GM19043 (cell line): ENCODE measurements at regions not wholly inside any gene's neighbourhood (a gene's known extent, or its start where the extent isn't known, plus 50 kb on each side); places are given as distances from the start of the nearest gene placed in this dataset.
A peak's percentile ranks its signal among the peaks of the same experiment; 100 is the strongest.

ENCODE experiments used
- ATAC-seq: cut with Tn5 transposase; IDR thresholded peaks from one replicate; pipeline ENCODE4 v1.9.1; 2021; ENCODE audit warnings: low read depth; ENCODE audit not compliant: unreplicated experiment

DNA sequence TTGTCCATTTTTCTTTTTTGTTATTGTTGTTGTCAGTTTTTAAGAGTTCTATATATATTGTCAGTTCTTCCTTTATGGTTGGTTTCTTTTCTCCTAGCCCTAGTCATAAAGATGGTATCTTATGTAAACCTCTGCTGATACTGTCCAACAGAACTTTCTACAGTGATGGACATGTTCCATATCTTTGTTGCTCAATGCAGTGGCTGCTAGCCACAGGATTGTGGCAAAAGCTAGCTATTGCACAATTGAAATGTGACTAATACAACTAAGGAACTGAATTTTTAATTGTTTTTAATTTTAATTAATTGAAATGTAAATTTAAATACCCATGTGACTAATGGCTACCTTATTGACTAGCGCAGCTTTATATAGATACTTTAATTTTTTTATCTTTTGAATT lies 411.8 kb upstream of the PTBP2 start:
- no peak for ATAC-seq

DNA sequence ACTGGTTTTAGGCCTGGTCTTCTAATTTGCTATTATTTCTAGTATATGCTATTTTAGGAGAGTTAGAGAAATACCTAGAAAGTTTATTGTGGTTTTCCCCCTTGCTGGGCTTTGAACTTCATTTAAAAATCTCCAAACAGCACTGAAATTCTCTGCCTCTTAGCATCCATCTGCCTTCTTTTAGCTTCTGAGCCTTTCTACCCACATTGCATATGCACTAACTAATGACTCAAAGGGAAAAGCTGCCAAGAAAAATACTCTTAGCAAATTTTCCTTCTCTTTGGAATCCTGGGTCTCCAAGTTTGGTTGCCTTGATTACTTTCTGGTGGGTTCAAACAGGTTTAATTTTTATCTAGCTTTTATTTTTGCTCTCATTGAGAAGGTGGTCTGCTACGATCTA lies 408.4 kb upstream of the PTBP2 start:
- no peak for ATAC-seq

GRCh38 chr1:96329121-96329520 lies 392.5 kb upstream of the PTBP2 start:
- no peak for ATAC-seq

GRCh38 chr1:96331596-96331995 lies 390.0 kb upstream of the PTBP2 start:
- ATAC-seq = no peak

- ATAC-seq = no peak
Observed at GRCh38 chr1:96333522-96334235, 387.9 kb upstream of the PTBP2 start.

GRCh38 chr1:96334236-96334557 lies 387.4 kb upstream of the PTBP2 start:
- no peak for ATAC-seq

DNA sequence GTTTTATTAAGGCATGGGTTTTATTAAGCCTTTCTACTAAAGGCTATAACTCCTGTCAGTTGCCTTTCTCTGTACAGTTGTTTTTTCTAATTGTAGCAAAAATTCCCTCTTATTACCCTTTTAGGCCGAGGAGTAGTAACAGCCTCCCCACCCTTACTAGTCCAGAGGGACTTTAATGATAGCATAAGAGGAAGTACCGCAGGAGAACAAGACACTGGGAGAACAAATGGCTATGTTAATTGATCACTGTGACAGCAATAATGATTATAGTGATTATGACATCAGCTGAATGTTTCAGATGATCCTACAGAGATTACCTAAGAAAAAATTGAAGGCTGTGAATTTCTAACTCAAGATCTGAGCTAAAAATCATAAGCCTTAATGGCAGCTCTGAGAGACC lies 383.0 kb upstream of the PTBP2 start:
- no peak for ATAC-seq

- ATAC-seq = no peak
Observed at GRCh38 chr1:96340686-96341085, 380.9 kb upstream of the PTBP2 start.

DNA sequence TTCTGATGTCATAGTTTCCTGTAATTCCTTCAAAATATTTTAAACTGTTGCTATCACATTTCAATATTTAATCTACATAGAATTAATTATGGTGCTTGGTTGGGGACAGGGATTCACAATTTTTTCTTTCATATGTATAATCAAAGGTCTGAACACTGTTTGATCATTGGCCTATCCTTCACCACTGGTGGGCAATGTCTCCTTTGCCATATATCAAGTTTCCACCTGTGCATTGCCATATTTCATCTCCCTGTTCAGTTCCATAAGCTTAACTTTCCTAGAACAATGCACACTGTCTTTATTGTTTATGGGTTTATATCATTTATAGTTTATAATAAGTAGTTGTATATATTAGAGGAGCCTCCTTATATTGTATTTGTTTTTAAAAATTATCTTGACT lies 374.9 kb upstream of the PTBP2 start:
- no peak for ATAC-seq

DNA sequence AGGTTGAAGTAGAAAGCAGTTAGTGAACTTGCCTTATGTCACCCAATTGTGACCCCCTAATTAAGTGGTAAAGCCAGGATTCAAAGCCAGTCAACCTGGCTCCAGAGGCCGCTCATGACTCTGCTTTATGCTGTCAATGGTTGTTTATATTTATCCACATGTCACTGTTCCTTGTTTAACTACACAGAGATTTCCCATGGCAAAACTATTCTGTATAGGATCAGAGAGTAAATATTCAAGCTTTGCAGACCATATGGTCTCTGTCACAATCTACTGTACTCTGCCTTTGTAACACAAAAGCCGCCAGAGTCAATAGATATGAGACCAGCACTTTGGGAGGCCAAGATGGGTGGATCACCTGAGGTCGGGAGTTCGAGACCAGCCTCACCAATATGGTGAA lies 371.7 kb upstream of the PTBP2 start:
- ATAC-seq = no peak

GRCh38 chr1:96352733-96353132 lies 368.9 kb upstream of the PTBP2 start:
- ATAC-seq = no peak

DNA sequence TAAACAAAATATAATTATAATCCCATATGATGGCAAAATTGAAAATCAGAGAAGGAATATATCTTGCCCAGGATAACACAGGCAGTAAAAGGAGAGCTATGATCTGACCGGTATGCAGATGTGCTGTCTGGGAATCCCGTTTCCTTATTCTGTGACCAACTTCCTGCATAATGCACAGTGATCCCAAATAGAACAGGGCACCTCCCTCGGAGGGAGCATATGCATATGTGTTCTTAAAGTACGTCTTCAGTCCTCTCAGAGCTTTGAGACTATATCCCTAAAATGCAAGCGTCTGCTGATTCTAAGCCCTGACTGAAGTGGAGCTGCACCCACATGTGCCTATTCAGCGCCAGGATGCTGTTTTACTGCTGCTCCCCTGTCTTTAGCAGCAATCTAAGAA lies 366.1 kb upstream of the PTBP2 start:
- ATAC-seq = no peak

- no peak for ATAC-seq
Observed at GRCh38 chr1:96355961-96356360, 365.6 kb upstream of the PTBP2 start.

- ATAC-seq = no peak
Observed at GRCh38 chr1:96357141-96357765, 364.3 kb upstream of the PTBP2 start.

DNA sequence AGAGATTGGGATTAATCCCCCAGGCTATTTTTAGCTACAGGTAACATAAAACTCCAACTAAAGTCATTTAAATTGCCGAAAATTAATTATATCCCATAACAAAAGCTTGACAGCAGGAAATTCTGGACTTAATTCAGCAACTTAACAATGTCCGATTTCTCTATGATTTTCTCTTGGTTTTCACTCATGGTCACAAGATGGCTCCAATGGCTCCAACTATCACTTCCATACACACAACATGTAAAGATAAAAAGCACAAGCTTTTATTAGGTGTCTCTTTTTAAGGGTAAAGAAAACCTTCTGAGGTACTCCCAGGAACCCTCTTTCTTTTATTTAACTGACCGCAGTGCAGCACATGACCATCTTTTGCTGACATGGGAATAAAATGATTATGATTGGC lies 363.5 kb upstream of the PTBP2 start:
- no peak for ATAC-seq

- no peak for ATAC-seq
Observed at GRCh38 chr1:96360036-96360795, 361.4 kb upstream of the PTBP2 start.

DNA sequence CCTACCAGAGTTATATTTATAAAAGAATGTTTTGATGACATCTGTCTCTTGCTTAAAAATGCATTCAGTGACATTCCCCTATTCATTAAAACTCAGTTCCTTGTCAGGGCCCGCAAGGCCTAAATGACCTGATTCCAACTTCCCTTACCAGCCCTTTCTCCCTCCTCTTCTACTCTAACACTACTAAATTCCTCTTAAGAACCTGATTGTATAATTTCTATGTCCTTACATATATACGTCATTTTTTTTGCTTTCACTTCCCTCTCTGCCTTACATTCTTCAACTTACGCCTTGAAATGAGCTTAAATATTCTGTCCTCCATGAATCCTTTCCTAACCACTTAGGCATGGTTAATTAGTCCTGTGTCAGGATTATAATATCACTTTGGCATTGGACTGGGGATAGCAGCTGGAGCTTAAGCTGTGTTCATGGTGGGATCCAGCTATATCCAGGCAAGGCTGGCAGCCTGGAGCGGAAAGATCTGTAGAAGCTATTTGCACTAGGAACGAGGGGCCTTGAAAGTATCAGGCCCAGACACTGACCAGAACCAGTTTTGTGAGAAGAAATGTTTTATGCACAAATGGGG lies 360.2 kb upstream of the PTBP2 start:
- no peak for ATAC-seq

DNA sequence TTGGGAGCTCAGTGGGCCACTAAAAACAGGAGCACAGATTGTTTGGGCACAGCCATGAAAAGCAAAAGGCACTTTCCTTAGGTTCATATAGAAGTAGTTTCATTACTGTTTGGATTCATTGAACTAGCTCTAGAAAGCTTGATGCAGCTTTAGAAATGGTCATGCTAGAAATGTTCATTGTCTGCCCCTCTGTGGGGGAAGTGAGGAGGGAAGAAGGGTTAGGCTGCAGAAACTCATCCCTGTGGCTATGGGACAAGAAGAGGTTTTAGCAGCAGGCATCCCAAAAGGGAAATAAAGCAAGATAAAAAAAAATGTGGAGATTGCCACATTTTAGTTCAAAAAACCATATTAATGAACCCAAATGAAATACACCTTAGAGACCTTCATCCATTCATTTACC lies 359.6 kb upstream of the PTBP2 start:
- ATAC-seq = no peak

DNA sequence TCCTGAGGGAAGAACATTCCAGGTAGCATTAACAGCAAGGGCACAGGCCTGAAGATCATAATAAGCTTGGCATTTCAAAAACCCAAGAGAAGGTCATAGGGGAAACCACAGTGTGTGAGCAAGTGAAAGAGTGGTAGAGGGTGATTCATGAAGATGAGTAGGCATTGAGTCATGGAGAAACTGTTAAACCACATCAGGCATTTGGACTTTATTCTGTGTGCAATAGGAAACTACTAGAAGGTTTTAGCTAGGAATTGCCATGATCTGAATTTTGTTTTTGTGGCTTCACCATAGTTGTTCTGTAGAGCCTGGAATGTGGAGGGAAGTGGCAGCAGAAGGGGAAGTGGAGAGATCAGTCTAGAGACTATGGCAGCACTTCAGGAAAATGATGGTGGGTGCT lies 359.0 kb upstream of the PTBP2 start:
- ATAC-seq = peak; percentile 52

GRCh38 chr1:96363826-96364225 lies 357.8 kb upstream of the PTBP2 start:
- no peak for ATAC-seq

DNA sequence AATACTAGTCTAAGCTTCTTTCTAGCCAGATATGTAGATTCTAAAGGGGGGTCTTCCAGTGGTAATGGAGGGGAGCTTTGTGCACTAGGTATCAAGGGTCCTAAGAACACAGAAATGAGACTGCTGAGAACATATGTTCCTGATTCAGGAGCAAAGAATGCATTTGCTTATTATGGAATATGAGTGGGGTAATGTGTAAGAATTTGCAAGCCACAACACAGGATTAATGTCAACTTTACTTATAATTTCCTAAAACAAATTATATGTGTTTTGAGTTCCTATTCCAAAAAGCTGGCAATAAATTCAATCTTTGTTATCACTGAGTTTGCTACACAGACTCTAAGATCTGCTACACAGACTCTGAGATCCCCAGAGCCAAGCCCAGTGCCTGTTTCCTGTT lies 357.0 kb upstream of the PTBP2 start:
- ATAC-seq = no peak

DNA sequence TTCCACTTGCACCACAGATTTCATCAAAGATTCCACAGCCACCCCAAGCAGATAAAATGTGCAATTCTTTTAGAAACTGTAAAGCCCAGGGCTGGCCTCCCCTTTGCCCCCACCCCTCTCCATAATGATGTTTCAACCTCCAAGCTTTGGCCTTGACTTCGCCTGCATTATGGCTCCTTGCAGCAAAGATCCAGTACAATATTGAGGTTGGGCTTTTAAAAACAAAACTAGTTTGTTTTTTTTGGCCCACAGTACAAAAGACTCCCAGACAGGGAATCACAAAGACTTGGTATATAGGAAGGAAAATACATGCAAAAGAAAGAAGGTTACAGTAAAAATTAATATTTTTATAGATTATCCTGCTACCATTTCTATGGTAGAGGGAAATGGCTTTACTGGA lies 356.5 kb upstream of the PTBP2 start:
- no peak for ATAC-seq
